Esophagus muscularis mucosa (tissue), 4 donors: ENCODE measurements at regions not wholly inside any gene's neighbourhood (a gene's known extent, or its start where the extent isn't known, plus 50 kb on each side); places are given as distances from the start of the nearest gene placed in this dataset.

Experiments
- EP300 ChIP-seq: sonication (generic); formaldehyde crosslinking; IDR thresholded peaks from one replicate; pipeline ENCODE4 v1.6.1; 2017; ENCODE audit warnings: antibody characterized with exemption
- POLR2A ChIP-seq: fragments of 450-650 bp; IDR thresholded peaks from one replicate; pipeline ENCODE4 v1.6.1; 2017; ENCODE audit warnings: antibody characterized with exemption, moderate library complexity, mild to moderate bottlenecking, low read depth
- POLR2AphosphoS5 ChIP-seq, 2 donors: sonication (generic); formaldehyde crosslinking; IDR thresholded peaks; one replicate each; pipeline ENCODE4 v1.6.1; 2017; ENCODE audit warnings: antibody characterized with exemption in 2 of 2
- TF ChIP-seq, protein P1 (sequence below), 3 experiments: fragments of 200-600 bp in 2 of 3; fragments of 450-650 bp in 1 of 3; sonication (generic) in 2 of 3; IDR thresholded peaks; one replicate each; pipeline ENCODE4 v1.5.1; 2017 to 2019; ENCODE audit warnings: antibody characterized with exemption in 3 of 3, mild to moderate bottlenecking in 2 of 3, moderate library complexity in 1 of 3

DNA sequence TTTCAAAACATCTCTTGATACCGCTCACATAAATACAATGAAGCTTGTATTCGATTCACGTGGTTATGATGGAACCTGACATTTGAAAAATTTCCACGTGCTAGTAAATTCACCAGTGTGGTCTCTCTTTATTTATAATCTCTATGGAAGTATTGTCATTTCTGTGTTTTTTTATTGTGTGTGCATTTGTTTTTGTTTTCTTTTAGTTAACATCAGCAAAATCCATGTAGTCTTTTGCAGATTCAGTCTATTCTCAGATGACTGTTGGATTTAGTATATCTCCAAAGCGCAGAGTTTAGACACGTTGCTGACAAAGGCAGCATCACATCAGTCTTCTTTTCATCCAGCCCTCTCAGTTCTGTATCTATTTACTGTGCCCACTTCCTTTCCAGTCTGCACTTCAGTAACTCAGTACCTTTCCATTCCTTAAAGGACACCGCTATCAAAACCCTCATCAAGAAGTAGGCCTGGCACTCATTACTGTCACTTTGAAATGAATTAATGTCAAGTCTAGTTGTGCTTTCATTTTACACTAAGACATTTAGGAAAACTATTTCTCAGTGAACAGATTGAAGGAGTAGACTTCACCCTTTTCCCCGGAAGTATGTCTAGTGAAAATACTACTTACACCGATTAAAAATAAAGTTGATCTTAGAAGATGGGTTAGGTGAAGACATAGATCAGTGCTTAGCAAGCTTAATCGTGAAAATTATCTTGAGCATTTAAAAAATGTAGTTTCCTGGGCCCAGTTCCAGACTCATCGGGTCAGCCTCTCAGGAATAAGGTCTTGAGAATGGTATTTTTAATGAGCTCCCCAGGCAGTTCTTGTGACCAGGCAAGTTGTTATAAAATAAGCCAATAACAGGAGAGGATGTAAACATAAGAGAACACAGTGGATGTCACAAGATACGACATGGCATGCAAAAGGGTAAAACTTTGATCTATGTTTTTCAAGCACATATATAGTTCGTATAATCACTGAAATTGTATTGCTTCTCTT lies 506.8 kb upstream of the ZEB2 start:
- TF ChIP-seq EP300 (no peak), POLR2AphosphoS5 (IDR thresholded peaks at IDR 0.05) (no peak), POLR2A (no peak)
- TF ChIP-seq, protein P1, sequence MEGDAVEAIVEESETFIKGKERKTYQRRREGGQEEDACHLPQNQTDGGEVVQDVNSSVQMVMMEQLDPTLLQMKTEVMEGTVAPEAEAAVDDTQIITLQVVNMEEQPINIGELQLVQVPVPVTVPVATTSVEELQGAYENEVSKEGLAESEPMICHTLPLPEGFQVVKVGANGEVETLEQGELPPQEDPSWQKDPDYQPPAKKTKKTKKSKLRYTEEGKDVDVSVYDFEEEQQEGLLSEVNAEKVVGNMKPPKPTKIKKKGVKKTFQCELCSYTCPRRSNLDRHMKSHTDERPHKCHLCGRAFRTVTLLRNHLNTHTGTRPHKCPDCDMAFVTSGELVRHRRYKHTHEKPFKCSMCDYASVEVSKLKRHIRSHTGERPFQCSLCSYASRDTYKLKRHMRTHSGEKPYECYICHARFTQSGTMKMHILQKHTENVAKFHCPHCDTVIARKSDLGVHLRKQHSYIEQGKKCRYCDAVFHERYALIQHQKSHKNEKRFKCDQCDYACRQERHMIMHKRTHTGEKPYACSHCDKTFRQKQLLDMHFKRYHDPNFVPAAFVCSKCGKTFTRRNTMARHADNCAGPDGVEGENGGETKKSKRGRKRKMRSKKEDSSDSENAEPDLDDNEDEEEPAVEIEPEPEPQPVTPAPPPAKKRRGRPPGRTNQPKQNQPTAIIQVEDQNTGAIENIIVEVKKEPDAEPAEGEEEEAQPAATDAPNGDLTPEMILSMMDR (IDR thresholded peaks at IDR 0.05) = no peak
